ENCODE measurements at regions not wholly inside any gene's neighbourhood (a gene's known extent, or its start where the extent isn't known, plus 50 kb on each side); places are given as distances from the start of the nearest gene placed in this dataset.

DNA sequence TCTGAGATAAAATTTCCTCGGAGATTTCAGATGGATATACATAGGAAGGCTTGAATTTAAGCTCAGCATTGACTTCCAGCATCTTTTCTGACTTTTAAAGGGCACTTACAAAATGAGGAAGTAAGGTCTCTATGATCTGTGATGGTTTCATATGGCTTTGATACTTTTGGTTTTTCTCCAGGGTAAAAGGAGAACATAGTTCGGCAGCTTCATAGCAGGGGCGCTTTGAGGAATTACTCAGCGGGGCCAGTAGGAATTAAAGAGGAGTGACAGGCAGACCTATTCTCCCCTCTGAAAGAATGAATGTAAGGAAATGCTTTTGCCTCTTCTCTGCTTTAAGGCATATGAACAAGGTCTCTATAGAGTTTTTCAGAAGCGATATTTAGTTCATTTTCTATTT is 80.0 kb upstream of the PCDH15 start:
- no peaks in the 10 kb centered on the region for H3K9me3 Mint-ChIP-seq
- H3K4me3 Mint-ChIP-seq = no peak overlapping the region
- no peak for DNase-seq (ENCODE audit: low read depth, low spot score)

DNA sequence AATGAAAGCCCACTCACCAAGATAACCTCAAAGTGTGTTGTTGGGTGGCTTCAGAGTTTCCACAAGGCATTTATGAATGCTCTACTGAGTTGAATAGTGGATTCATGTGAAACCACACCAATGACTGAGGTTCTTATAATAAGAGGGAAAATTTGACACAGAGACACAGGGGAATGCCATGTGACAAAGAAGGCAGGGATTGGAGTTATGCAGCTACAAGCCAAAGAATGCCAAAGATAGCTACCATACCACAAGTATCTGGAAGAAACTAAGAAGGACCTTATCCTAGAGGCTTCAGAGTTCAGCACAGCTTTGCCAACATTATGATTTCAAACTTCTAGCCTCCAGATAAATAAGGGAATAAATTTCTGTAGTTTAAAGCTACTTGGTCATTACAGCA is 68.0 kb upstream of the PCDH15 start:
- Mint-ChIP-seq H3K36me3 (ENCODE audit: low read depth) (no peaks in the 10 kb centered on the region), H3K9me3 (peaks cover 3% of the 10 kb centered on the region), H3K4me3 (no peak overlapping the region), H3K27me3 (ENCODE audit: low read depth) (no peaks in the 10 kb centered on the region), H3K4me1 (peaks cover 4% of the 10 kb centered on the region), H3K27ac (ENCODE audit: unreplicated experiment) (no peak overlapping the region)
- no peak for DNase-seq (ENCODE audit: low read depth, low spot score)
- TF ChIP-seq, protein P1, sequence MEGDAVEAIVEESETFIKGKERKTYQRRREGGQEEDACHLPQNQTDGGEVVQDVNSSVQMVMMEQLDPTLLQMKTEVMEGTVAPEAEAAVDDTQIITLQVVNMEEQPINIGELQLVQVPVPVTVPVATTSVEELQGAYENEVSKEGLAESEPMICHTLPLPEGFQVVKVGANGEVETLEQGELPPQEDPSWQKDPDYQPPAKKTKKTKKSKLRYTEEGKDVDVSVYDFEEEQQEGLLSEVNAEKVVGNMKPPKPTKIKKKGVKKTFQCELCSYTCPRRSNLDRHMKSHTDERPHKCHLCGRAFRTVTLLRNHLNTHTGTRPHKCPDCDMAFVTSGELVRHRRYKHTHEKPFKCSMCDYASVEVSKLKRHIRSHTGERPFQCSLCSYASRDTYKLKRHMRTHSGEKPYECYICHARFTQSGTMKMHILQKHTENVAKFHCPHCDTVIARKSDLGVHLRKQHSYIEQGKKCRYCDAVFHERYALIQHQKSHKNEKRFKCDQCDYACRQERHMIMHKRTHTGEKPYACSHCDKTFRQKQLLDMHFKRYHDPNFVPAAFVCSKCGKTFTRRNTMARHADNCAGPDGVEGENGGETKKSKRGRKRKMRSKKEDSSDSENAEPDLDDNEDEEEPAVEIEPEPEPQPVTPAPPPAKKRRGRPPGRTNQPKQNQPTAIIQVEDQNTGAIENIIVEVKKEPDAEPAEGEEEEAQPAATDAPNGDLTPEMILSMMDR (conservative IDR thresholded peaks at IDR 0.05) = no peak

More for the DNA sequence above, 80.0 kb upstream of the PCDH15 start:
- Mint-ChIP-seq H3K27ac (ENCODE audit: unreplicated experiment) (no peak overlapping the region), H3K27me3 (ENCODE audit: low read depth) (no peaks in the 10 kb centered on the region), H3K36me3 (ENCODE audit: low read depth) (no peaks in the 10 kb centered on the region), H3K4me1 (peaks cover 4% of the 10 kb centered on the region)
- TF ChIP-seq, protein P1 (conservative IDR thresholded peaks at IDR 0.05) = no peak

DNA sequence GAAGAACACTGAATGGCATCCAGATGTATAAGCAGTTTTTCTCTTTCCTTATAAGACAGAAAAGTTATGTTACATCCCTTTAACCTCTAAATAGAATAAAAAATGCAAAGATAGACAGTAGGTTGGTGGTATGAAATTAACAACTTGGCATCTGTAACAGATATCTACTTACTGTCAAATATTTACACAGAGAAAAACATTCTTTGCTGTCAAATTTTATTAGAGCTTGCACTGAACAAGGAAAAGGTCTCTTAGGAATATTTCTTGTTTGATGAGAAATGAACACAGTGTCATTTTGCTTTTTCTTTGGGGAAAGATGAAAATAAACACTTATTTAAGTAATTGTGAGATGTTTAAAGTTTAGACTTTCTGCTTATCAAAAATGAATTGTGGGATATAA is 65.6 kb upstream of the PCDH15 start:
- DNase-seq (ENCODE audit: low read depth, low spot score) = no peak
- Mint-ChIP-seq H3K9me3 (no peaks in the 10 kb centered on the region), H3K4me3 (no peak overlapping the region), H3K4me1 (no peaks in the 10 kb centered on the region), H3K27ac (ENCODE audit: unreplicated experiment) (no peak overlapping the region), H3K27me3 (ENCODE audit: low read depth) (no peaks in the 10 kb centered on the region), H3K36me3 (ENCODE audit: low read depth) (no peaks in the 10 kb centered on the region)
- TF ChIP-seq, protein P1 (conservative IDR thresholded peaks at IDR 0.05) = no peak

DNA sequence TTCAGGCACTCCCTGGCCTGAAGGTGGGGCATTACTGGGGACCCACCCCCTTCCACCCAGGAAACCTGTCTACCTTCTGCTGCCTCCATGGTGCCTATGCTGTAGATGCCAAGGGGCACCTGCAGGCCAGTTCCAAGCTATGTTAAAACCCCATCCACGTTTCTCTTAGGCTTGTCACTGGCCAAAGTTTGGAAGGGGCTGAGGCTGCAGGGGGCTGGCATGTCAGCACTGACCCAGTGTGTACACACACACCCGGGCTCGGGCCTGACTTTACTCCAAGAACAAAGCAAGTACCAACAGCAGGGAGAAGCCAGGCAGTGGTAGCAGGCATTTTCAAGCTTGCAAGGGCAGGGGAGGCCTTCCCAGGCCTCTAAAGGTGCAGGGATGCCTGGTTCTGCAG is 53.8 kb upstream of the PCDH15 start:
- H3K36me3 Mint-ChIP-seq (ENCODE audit: low read depth) = no peaks in the 10 kb centered on the region

DNA sequence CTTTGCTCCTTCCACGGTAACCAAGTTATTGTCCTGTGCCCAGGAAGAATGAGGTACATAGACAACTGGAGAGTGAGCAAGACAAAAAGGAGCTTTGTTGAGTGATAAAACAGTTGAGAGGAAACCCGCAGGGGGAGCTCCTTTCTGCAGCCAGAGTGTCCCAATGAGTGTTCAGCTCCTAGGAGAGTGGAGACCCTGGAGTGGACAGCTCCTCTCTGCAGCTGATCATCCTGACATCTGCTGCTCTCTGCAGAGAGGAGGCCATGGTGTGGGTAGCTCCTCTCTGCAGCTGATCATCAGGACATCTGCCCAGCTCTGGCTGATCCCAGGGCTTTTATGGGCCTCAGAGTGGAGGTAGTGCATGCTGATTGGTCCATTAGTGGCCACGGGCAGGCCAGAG is 53.4 kb upstream of the PCDH15 start:
- TF ChIP-seq, protein P1 (conservative IDR thresholded peaks at IDR 0.05) = no peak
- H3K4me3 Mint-ChIP-seq = no peak overlapping the region

More for the DNA sequence above, 53.8 kb upstream of the PCDH15 start:
- TF ChIP-seq, protein P1 (conservative IDR thresholded peaks at IDR 0.05) = no peak
- no peak for DNase-seq (ENCODE audit: low read depth, low spot score)
- no peak overlapping the region for H3K27ac Mint-ChIP-seq (ENCODE audit: unreplicated experiment)
- no peak overlapping the region for H3K4me3 Mint-ChIP-seq
- H3K4me1 Mint-ChIP-seq = no peaks in the 10 kb centered on the region
- no peaks in the 10 kb centered on the region for H3K9me3 Mint-ChIP-seq
- H3K27me3 Mint-ChIP-seq (ENCODE audit: low read depth) = no peaks in the 10 kb centered on the region

DNA sequence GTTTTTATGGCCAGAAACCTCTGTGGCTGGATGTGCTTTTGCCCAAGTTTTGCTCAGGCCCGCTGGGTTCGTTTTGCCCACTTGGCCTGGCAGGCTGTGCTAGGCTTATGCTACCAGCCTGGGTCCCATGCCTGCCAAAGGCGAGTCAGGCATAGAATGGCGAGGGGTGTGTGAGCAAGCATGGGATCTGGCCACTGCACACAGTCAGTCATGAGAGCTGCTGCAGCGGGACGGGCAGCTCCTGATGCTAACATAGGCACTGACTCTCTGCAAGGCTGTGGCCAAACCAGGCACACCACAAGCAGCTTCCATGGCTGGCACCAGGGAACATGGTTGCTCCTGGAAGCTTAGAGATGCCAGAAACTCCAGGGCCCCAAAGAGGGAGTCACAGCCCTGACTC is 52.9 kb upstream of the PCDH15 start:
- TF ChIP-seq, protein P1 (conservative IDR thresholded peaks at IDR 0.05) = no peak
- H3K4me1 Mint-ChIP-seq = no peaks in the 10 kb centered on the region
- H3K27ac Mint-ChIP-seq (ENCODE audit: unreplicated experiment) = no peak overlapping the region
- no peaks in the 10 kb centered on the region for H3K36me3 Mint-ChIP-seq (ENCODE audit: low read depth)
- no peaks in the 10 kb centered on the region for H3K27me3 Mint-ChIP-seq (ENCODE audit: low read depth)
- H3K9me3 Mint-ChIP-seq = no peaks in the 10 kb centered on the region
- DNase-seq (ENCODE audit: low read depth, low spot score) = no peak
- no peak overlapping the region for H3K4me3 Mint-ChIP-seq

More for the DNA sequence above, 53.4 kb upstream of the PCDH15 start:
- H3K27ac Mint-ChIP-seq (ENCODE audit: unreplicated experiment) = no peak overlapping the region
- H3K4me1 Mint-ChIP-seq = no peaks in the 10 kb centered on the region
- no peaks in the 10 kb centered on the region for H3K27me3 Mint-ChIP-seq (ENCODE audit: low read depth)
- no peaks in the 10 kb centered on the region for H3K9me3 Mint-ChIP-seq
- H3K36me3 Mint-ChIP-seq (ENCODE audit: low read depth) = no peaks in the 10 kb centered on the region
- DNase-seq (ENCODE audit: low read depth, low spot score) = no peak
